Esophagus squamous epithelium (tissue), 5 donors: ENCODE measurements at regions not wholly inside any gene's neighbourhood (a gene's known extent, or its start where the extent isn't known, plus 50 kb on each side); places are given as distances from the start of the nearest gene placed in this dataset.
"Not testable (repeated sequence)": the region's sequence is repeated elsewhere in the genome, so short reads cannot be mapped to it uniquely, and the experiment has no call there.

Experiments used
- DNase-seq: peaks from one replicate; lab custom pipeline; 2025; lab: John Stamatoyannopoulos, UW
- H3K27ac ChIP-seq, 4 donors: fragments of 200-600 bp; sonication (generic); one replicate each; pipeline ENCODE4 v1.5.1; 2016 to 2019; ENCODE audit warnings: mild to moderate bottlenecking in 1 of 4
- H3K27me3 ChIP-seq, 4 donors: fragments of 200-600 bp; sonication (generic); 1 replicate in 3 of 4; 2 replicates in 1 of 4; pipeline versions ENCODE4 v1.5.1 to v1.6.0; 2017 to 2021; ENCODE audit warnings: antibody characterized with exemption in 1 of 4
- H3K36me3 ChIP-seq, 3 donors: fragments of 200-600 bp; sonication (generic); one replicate each; pipeline ENCODE4 v1.5.1; 2016 to 2019
- H3K4me1 ChIP-seq, 3 donors: fragments of 200-600 bp; sonication (generic); one replicate each; pipeline ENCODE4 v1.5.1; 2017 to 2019
- H3K4me3 ChIP-seq, 4 donors: fragments of 200-600 bp; sonication (generic); 1 replicate in 3 of 4; 2 replicates in 1 of 4; pipeline ENCODE4 v1.5.1; 2016 to 2019; ENCODE audit warnings: mild to moderate bottlenecking in 2 of 4, moderate library complexity in 1 of 4
- H3K9me3 ChIP-seq, 3 donors: fragments of 200-600 bp; sonication (generic); one replicate each; pipeline ENCODE4 v1.5.1; 2016 to 2019
- CTCF ChIP-seq, 6 experiments: fragments of 450-650 bp in 4 of 6; fragments of 200-600 bp in 2 of 6; sonication (generic) in 2 of 6; IDR thresholded peaks; one replicate each; pipeline ENCODE4 v1.5.1; 2016 to 2019; ENCODE audit warnings: antibody characterized with exemption in 6 of 6, mild to moderate bottlenecking in 4 of 6, moderate library complexity in 4 of 6
- POLR2A ChIP-seq, 4 donors: fragments of 450-650 bp; IDR thresholded peaks; one replicate each; pipeline ENCODE4 v1.6.1; 2017; ENCODE audit warnings: antibody characterized with exemption in 4 of 4, mild to moderate bottlenecking in 4 of 4, moderate library complexity in 3 of 4
- WGBS, 2 donors: methylation state at CpG; one replicate each; pipeline ENCODE4 v1.1.5; 2018; 5-methylcytosine and 5-hydroxymethylcytosine counted together
- intact Hi-C: fragments of 100-400 bp; cut with DNase I; formaldehyde crosslinking; loops from one replicate; pipeline ENCODE4 v1.15.0; 2022
- donor health status: DM: yes; HTN: yes; CAD: no.

DNA sequence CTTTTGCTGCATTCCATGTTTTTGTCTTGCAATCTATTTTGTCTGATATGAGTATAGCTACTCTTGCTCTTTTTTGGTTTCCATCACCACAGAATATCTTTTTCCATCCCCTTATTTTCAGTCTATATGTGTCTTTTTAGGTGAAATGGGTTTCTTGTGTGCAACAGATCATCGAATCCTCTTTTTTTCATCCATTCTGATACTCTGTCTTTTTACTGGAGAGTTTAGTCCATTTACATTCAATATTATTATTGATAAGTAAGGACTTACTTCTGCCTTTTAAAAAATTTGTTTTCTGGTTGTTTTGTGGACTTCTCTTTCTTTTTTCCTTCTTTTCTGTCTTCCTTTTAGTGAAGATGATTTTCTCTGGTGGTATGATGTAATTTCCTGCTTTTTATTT lies 64.6 kb upstream of the CD55 start:
- H3K9me3 ChIP-seq = no peaks in the 10 kb centered on the region
- H3K4me1 ChIP-seq = no peaks in the 10 kb centered on the region
- intact Hi-C loops = no loop called here
- no peak overlapping the region for H3K4me3 ChIP-seq
- H3K36me3 ChIP-seq = no peaks in the 10 kb centered on the region
- no peak for DNase-seq
- 88 to 100% methylated on average over 1 of the region's 1 CpG for WGBS, 2 donors
- no peak for TF ChIP-seq POLR2A (IDR thresholded peaks at IDR 0.05)
- no peak for TF ChIP-seq CTCF (IDR thresholded peaks at IDR 0.05)
- H3K27ac ChIP-seq = no peak overlapping the region
- no peaks in the 10 kb centered on the region for H3K27me3 ChIP-seq

DNA sequence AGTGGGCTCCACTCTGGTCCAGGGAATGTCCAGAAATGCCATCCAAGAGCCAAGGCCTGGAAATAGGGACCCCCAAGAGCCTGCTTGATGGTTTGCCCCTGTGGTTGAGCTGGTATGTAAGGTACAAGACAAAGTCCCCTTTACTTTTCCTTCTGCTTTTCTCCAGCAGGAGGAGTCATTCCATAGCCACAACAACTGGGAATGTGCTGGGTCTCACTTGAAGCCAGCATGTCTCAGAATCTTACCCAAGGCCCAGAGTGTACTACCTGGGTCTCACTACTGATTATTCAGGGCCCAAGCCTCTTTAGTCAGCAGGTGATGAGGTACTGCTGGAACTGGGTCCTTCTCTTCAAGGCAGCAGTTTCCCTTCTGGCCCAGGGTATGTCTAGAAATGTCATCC lies 62.1 kb upstream of the CD55 start:
- intact Hi-C loops = no loop called here
- no peak overlapping the region for H3K4me3 ChIP-seq

GRCh38 chr1:207261971-207262370 lies 59.5 kb upstream of the CD55 start:
- no peak for DNase-seq
- no peaks in the 10 kb centered on the region for H3K36me3 ChIP-seq
- no peaks in the 10 kb centered on the region for H3K27me3 ChIP-seq
- no peak overlapping the region for H3K4me3 ChIP-seq
- no peak for TF ChIP-seq CTCF (IDR thresholded peaks at IDR 0.05)
- no peaks in the 10 kb centered on the region for H3K4me1 ChIP-seq
- H3K9me3 ChIP-seq = no peaks in the 10 kb centered on the region
- intact Hi-C loops = no loop called here
- no peak overlapping the region for H3K27ac ChIP-seq

More for the DNA sequence above, 62.1 kb upstream of the CD55 start:
- peak in 5 of 6 experiments; percentile 34 to 60 (median 43) for TF ChIP-seq CTCF (IDR thresholded peaks at IDR 0.05)
- TF ChIP-seq POLR2A (IDR thresholded peaks at IDR 0.05) = no peak
- H3K36me3 ChIP-seq = no peaks in the 10 kb centered on the region
- no peaks in the 10 kb centered on the region for H3K9me3 ChIP-seq
- H3K4me1 ChIP-seq = no peaks in the 10 kb centered on the region
- DNase-seq = no peak
- no peak overlapping the region for H3K27ac ChIP-seq
- H3K27me3 ChIP-seq = no peaks in the 10 kb centered on the region

DNA sequence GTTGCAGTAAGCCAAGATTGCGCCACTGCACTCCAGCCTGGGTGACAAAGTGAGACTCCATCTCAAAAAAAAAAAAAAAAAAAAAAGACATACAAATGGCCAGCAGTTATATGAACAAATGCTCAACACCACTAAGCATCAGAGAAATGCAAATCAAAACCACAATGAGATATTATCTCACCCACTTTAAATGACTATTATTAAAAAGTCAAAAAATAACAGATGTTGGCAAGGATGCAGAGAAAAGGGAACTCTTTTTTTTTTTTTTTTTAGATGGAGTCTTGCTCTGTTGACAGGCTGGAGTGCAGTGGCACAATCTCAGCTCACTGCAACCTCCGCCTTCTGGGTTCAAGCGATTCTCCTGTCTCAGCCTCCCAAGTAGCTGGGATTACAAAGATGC lies 58.6 kb upstream of the CD55 start:
- H3K9me3 ChIP-seq, H3K36me3 ChIP-seq, DNase-seq, intact Hi-C loops, H3K27me3 ChIP-seq, H3K4me1 ChIP-seq, H3K27ac ChIP-seq, H3K4me3 ChIP-seq: not testable (repeated sequence)
- 96 to 98% methylated on average over 2 to 3 of the region's 3 CpGs for WGBS, 2 donors

DNA sequence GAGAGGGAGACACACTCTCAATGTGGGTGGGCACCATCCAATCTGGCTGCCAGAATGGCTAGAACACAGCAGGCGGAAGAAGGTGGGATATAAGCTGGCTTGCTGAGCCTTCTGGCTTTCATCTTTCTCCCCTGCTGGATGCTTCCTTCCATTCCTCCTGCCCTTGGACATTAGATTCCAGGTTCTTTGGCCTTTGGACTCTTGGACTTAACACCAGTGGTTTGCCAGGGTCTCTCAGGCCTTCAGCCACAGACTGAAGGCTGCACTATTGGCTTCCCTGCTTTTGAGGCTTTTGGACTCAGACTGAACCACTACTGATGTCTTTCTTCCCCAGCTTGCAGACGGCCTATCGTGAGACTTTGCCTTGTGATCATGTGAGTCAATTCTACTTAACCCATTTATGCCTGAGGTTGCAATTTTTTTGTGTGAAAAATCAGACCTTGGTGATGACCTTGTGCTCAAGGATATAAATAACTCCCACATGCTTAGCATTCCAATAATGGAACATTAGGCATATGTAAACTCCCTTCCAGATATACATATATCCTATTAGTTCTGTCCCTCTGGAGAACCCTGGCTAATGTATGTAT lies 56.7 kb upstream of the CD55 start:
- intact Hi-C loops = no loop called here
- TF ChIP-seq CTCF (IDR thresholded peaks at IDR 0.05) (no peak), POLR2A (IDR thresholded peaks at IDR 0.05) (no peak)
- H3K9me3 ChIP-seq = no peaks in the 10 kb centered on the region
- no peak for DNase-seq
- no peak overlapping the region for H3K27ac ChIP-seq
- no peaks in the 10 kb centered on the region for H3K4me1 ChIP-seq
- no peaks in the 10 kb centered on the region for H3K36me3 ChIP-seq
- no peaks in the 10 kb centered on the region for H3K27me3 ChIP-seq
- H3K4me3 ChIP-seq = no peak overlapping the region
- 74 to 100% methylated on average over 1 to 3 of the region's 3 CpGs for WGBS, 2 donors

DNA sequence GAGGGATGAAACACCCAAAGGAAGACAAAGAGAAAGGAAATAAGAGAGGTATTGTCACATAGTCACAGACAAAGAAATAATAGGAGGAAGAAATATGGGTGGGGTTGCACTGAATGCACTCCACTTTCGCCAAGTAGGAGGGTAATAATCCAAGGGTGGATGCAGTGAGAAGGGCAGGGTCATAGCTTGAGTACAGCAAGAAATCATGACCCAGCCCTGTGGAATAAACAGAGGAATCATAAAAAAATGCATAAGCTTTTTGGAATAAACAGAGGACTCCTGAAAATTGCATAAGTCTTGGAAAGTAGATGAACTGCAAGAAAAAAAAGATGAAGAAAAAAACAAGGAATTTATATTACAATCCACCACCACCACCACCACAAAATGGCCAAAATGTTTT lies 53.1 kb upstream of the CD55 start:
- Histone ChIP-seq H3K27ac (no peak overlapping the region), H3K27me3 (no peaks in the 10 kb centered on the region), H3K36me3 (no peaks in the 10 kb centered on the region), H3K9me3 (no peaks in the 10 kb centered on the region), H3K4me1 (no peaks in the 10 kb centered on the region), H3K4me3 (no peak overlapping the region)
- TF ChIP-seq CTCF (IDR thresholded peaks at IDR 0.05) = no peak
- no peak for TF ChIP-seq POLR2A (IDR thresholded peaks at IDR 0.05)
- no peak for DNase-seq
- intact Hi-C loops = no loop called here
- WGBS, 2 donors = 52 to 58% methylated on average over 1 of the region's 1 CpG
